Motor neuron (in vitro differentiated cells): ENCODE measurements at regions not wholly inside any gene's neighbourhood (a gene's known extent, or its start where the extent isn't known, plus 50 kb on each side); places are given as distances from the start of the nearest gene placed in this dataset.

Experiments
- ATAC-seq, 8 experiments: fragments of 200-7000 bp; cut with Tn5 transposase; replicated peaks in 6 of 8; 2 replicates each; pipeline ENCODE4 v1.8.0; 2021; ENCODE audit warnings: mild to moderate bottlenecking in 8 of 8, moderate library complexity in 8 of 8
- H3K27ac ChIP-seq, 2 donors: fragments of 250-450 bp; sonication (Bioruptor Pico); 2 replicates each; pipeline ENCODE4 v1.9.0; 2021; ENCODE audit warnings: antibody characterized with exemption in 2 of 2, mild to moderate bottlenecking in 2 of 2, moderate library complexity in 1 of 2
- H3K4me1 ChIP-seq, 2 donors: fragments of 250-450 bp; sonication (Bioruptor Pico); replicated peaks in 1 of 2; 2 replicates each; pipeline ENCODE4 v1.6.1; 2021; ENCODE audit warnings: antibody characterized with exemption in 2 of 2, mild to moderate bottlenecking in 2 of 2, moderate library complexity in 1 of 2
- H3K4me3 ChIP-seq, 5 donors: fragments of 250-450 bp; sonication (Bioruptor Pico); 2 replicates each; pipeline ENCODE4 v1.9.0; 2021; ENCODE audit warnings: antibody characterized with exemption in 5 of 5, mild to moderate bottlenecking in 5 of 5, moderate library complexity in 4 of 5
- WGBS, 10 experiments: fragments of 450-650 bp; shearing (Covaris generic); methylation state at CpG; one replicate each; pipeline ENCODE4 v1.0.0; 2022; 5-methylcytosine and 5-hydroxymethylcytosine counted together
- in situ Hi-C, 9 experiments: fragments of 400-800 bp; cut with MboI; loops; one replicate each; pipeline ENCODE4 v1.15.0; 2021; ENCODE audit warnings: low sequenced_read_pairs in 9 of 9, low pct_unique_long_range_greater_than_20kb in 2 of 9; ENCODE audit not compliant: unreplicated experiment in 9 of 9

- no peak overlapping the region for H3K27ac ChIP-seq
- in situ Hi-C loops, result no loop called here
- 0 to 50% (median 0%) methylated on average over 1 of the region's 1 CpG; no CpG with 5 or more reads in 5 of the 10 experiments for WGBS, 10 experiments
Measured at GRCh38 chr20:22285555-22285954, 298.8 kb downstream of the FOXA2 start.

GRCh38 chr20:22282696-22283095 lies 301.7 kb downstream of the FOXA2 start:
- in situ Hi-C loops, result no loop called here
- Histone ChIP-seq H3K27ac (no peak overlapping the region), H3K4me1 (no peaks in the 10 kb centered on the region), H3K4me3 (no peak overlapping the region)
- no peak for ATAC-seq
- WGBS, 10 experiments, result 25 to 100% (median 82%) methylated on average over 1 to 3 of the region's 3 CpGs; no CpG with 5 or more reads in 2 of the 10 experiments

More at GRCh38 chr20:22285555-22285954, 298.8 kb downstream of the FOXA2 start:
- Histone ChIP-seq H3K4me1 (no peaks in the 10 kb centered on the region), H3K4me3 (no peak overlapping the region)
- ATAC-seq, result no peak

GRCh38 chr20:22274330-22274729 lies 310.0 kb downstream of the FOXA2 start:
- in situ Hi-C loops, result no loop called here
- WGBS, 10 experiments, result 10 to 92% (median 67%) methylated on average over 1 to 4 of the region's 4 CpGs; no CpG with 5 or more reads in 1 of the 10 experiments
- Histone ChIP-seq H3K27ac (no peak overlapping the region), H3K4me3 (no peak overlapping the region), H3K4me1 (no peaks in the 10 kb centered on the region)
- ATAC-seq, result no peak

GRCh38 chr20:22268675-22269074 lies 315.7 kb downstream of the FOXA2 start:
- no peak for ATAC-seq
- WGBS, 10 experiments, result 0 to 100% (median 83%) methylated on average over 1 to 2 of the region's 2 CpGs; no CpG with 5 or more reads in 1 of the 10 experiments
- in situ Hi-C loops, result no loop called here
- Histone ChIP-seq H3K4me1 (no peaks in the 10 kb centered on the region), H3K4me3 (no peak overlapping the region), H3K27ac (no peak overlapping the region)

GRCh38 chr20:22264917-22265316 lies 319.5 kb downstream of the FOXA2 start:
- 24 to 83% (median 63%) methylated on average over 1 to 4 of the region's 4 CpGs; no CpG with 5 or more reads in 2 of the 10 experiments for WGBS, 10 experiments
- H3K27ac ChIP-seq, result no peak overlapping the region
- ATAC-seq, result no peak
- H3K4me3 ChIP-seq, result no peak overlapping the region
- H3K4me1 ChIP-seq, result no peaks in the 10 kb centered on the region
- in situ Hi-C loops, result no loop called here

GRCh38 chr20:22260506-22260905 lies 323.9 kb downstream of the FOXA2 start:
- no peak overlapping the region for H3K27ac ChIP-seq
- WGBS, 10 experiments, result 0 to 100% (median 75%) methylated on average over 1 of the region's 1 CpG; no CpG with 5 or more reads in 1 of the 10 experiments
- H3K4me3 ChIP-seq, result no peak overlapping the region
- no peaks in the 10 kb centered on the region for H3K4me1 ChIP-seq
- in situ Hi-C loops, result no loop called here
- no peak for ATAC-seq

- in situ Hi-C loops, result no loop called here
- WGBS, 10 experiments, result 0 to 96% (median 52%) methylated on average over 2 to 6 of the region's 6 CpGs; no CpG with 5 or more reads in 1 of the 10 experiments
- no peak for ATAC-seq
- Histone ChIP-seq H3K4me3 (no peak overlapping the region), H3K27ac (no peak overlapping the region), H3K4me1 (no peaks in the 10 kb centered on the region)
Measured at GRCh38 chr20:22257912-22258311, 326.5 kb downstream of the FOXA2 start.

GRCh38 chr20:22248051-22248667 lies 336.2 kb downstream of the FOXA2 start:
- H3K4me3 ChIP-seq, result no peak overlapping the region
- peak in 1 of 8 experiments; percentile 37 for ATAC-seq
- H3K27ac ChIP-seq, result no peak overlapping the region
- in situ Hi-C loops, result loop anchor here in 1 of 9 experiments (25.0 kb wide), 1 partner anchor 536 kb away; the partner anchor contains the start of gene PAX1
- H3K4me1 ChIP-seq, result no peaks in the 10 kb centered on the region
- WGBS, 10 experiments, result 0 to 51% (median 25%) methylated on average over 2 to 5 of the region's 5 CpGs; no CpG with 5 or more reads in 3 of the 10 experiments

- 30 to 94% (median 50%) methylated on average over 2 to 3 of the region's 3 CpGs; no CpG with 5 or more reads in 5 of the 10 experiments for WGBS, 10 experiments
- no peak overlapping the region for H3K4me3 ChIP-seq
- in situ Hi-C loops, result loop anchor here in 1 of 9 experiments (25.0 kb wide), 1 partner anchor 533 kb away; the partner anchor contains the start of gene PAX1
- ATAC-seq, result no peak
- H3K4me1 ChIP-seq, result no peaks in the 10 kb centered on the region
- H3K27ac ChIP-seq, result no peak overlapping the region
Measured at GRCh38 chr20:22245139-22245538, 339.2 kb downstream of the FOXA2 start.

- Histone ChIP-seq H3K27ac (no peak overlapping the region), H3K4me1 (no peaks in the 10 kb centered on the region), H3K4me3 (no peak overlapping the region)
- in situ Hi-C loops, result loop anchor here in 1 of 9 experiments (25.0 kb wide), 1 partner anchor 531 kb away; the partner anchor contains the start of gene PAX1
- 0 to 100% (median 41%) methylated on average over 1 to 5 of the region's 5 CpGs; no CpG with 5 or more reads in 2 of the 10 experiments for WGBS, 10 experiments
- no peak for ATAC-seq
Measured at GRCh38 chr20:22243067-22243466, 341.3 kb downstream of the FOXA2 start.

- 0 to 55% (median 40%) methylated on average over 1 of the region's 1 CpG; no CpG with 5 or more reads in 5 of the 10 experiments for WGBS, 10 experiments
Measured at GRCh38 chr20:22241609-22242008, 342.8 kb downstream of the FOXA2 start.

GRCh38 chr20:22232923-22233322 lies 351.4 kb downstream of the FOXA2 start:
- Histone ChIP-seq H3K4me3 (no peak overlapping the region), H3K27ac (no peak overlapping the region), H3K4me1 (no peaks in the 10 kb centered on the region)
- ATAC-seq, result no peak
- in situ Hi-C loops, result loop anchor here in 1 of 9 experiments (25.0 kb wide), 1 partner anchor 521 kb away; the partner anchor contains the start of gene PAX1

More at GRCh38 chr20:22241609-22242008, 342.8 kb downstream of the FOXA2 start:
- H3K4me3 ChIP-seq, result no peak overlapping the region
- no peaks in the 10 kb centered on the region for H3K4me1 ChIP-seq
- in situ Hi-C loops, result loop anchor here in 1 of 9 experiments (25.0 kb wide), 1 partner anchor 529 kb away; the partner anchor contains the start of gene PAX1
- ATAC-seq, result no peak
- H3K27ac ChIP-seq, result no peak overlapping the region

- no peak for ATAC-seq
- in situ Hi-C loops, result loop anchor here in 1 of 9 experiments (25.0 kb wide), 1 partner anchor 520 kb away; the partner anchor contains the start of gene PAX1
- no peak overlapping the region for H3K4me3 ChIP-seq
Measured at GRCh38 chr20:22232473-22232872, 351.9 kb downstream of the FOXA2 start.

More at GRCh38 chr20:22232473-22232872, 351.9 kb downstream of the FOXA2 start:
- WGBS, 10 experiments, result 0 to 100% (median 57%) methylated on average over 1 to 6 of the region's 9 CpGs; no CpG with 5 or more reads in 5 of the 10 experiments
- Histone ChIP-seq H3K27ac (no peak overlapping the region), H3K4me1 (no peaks in the 10 kb centered on the region)
